ENCODE measurements at regions not wholly inside any gene's neighbourhood (a gene's known extent, or its start where the extent isn't known, plus 50 kb on each side); places are given as distances from the start of the nearest gene placed in this dataset.

DNA sequence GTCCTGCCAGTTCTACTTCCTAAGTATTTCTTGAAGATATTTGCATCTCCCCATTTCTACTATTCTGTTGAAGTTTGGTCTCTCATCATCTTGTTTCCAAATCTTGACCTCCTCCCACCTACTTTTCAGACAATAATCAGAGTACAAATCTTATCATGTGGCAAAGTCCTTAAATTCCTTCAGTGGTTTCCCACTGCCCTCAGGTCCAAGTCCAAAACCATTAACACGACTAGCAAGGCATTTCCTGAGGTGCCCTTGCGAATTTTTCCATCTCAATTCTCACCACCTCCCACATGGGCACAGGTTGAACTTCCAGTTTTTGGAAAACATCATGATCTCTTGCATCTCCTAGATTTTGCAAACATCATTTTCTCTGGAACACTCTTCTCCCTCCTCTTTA is 97.2 kb upstream of the CDK1 start:
- WGBS, 4 donors, result 58 to 65% (median 64%) methylated on average over 2 of the region's 2 CpGs
- Histone ChIP-seq H3K36me3 (no peaks in the 10 kb centered on the region), H3K27me3 (peaks cover 0 to 9% (median 0%) of the 10 kb centered on the region in 9 donors), H3K4me1 (no peaks in the 10 kb centered on the region), H3K9me3 (peaks cover 0 to 5% (median 0%) of the 10 kb centered on the region in 12 donors), H3K27ac (no peak overlapping the region), H3K4me3 (no peak overlapping the region)
- TF ChIP-seq CTCF (IDR thresholded peaks at IDR 0.05), result no peak
- TF ChIP-seq POLR2A (IDR thresholded peaks at IDR 0.05), result no peak
- intact Hi-C loops (cut with DNase I), result no loop called here
- DNase-seq, result no peak
- ATAC-seq, result no peak

DNA sequence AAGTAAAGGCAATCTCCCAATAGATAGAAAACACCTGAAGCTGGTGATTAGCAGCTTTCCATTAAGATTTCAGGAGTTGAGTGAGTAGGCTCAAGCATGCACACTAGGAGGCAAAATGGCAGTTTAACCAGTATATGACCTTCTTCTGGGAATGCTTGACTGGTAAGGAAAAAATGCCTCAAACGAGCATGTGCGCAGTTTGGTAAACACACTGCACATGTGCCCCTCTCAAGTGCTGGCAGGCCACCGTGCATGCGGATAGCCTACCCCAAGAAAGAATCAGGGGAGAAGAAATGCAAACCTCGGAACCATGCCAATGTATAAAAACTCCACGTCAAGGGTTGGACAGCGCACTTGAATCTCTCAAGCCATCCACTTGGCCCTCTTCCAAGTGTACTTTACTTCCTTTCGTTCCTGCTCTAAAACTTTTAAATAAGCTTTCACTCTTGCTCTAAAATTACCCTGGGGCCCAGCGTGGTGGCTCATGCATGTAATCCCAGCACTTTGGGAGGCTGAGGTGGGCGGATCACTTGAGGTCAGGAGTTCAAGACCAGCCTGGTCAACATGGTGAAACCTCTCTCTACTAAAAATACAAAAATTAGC is 98.8 kb upstream of the CDK1 start:
- H3K4me1 ChIP-seq, result no peaks in the 10 kb centered on the region
- TF ChIP-seq CTCF (IDR thresholded peaks at IDR 0.05) (no peak), POLR2A (IDR thresholded peaks at IDR 0.05) (no peak)
- intact Hi-C loops (cut with DNase I), result no loop called here
- H3K9me3 ChIP-seq, result peaks cover 0 to 5% (median 0%) of the 10 kb centered on the region in 12 donors
- DNase-seq (no peak), ATAC-seq (no peak)
- peaks cover 0 to 9% (median 0%) of the 10 kb centered on the region in 9 donors for H3K27me3 ChIP-seq
- no peak overlapping the region for H3K4me3 ChIP-seq
- WGBS, 4 donors, result 73 to 79% (median 78%) methylated on average over 10 of the region's 10 CpGs
- no peak overlapping the region for H3K27ac ChIP-seq
- no peaks in the 10 kb centered on the region for H3K36me3 ChIP-seq

GRCh38 chr10:60678978-60679377 is 99.3 kb upstream of the CDK1 start:
- TF ChIP-seq POLR2A (IDR thresholded peaks at IDR 0.05), result no peak
- TF ChIP-seq CTCF (IDR thresholded peaks at IDR 0.05), result no peak
- peaks cover 0 to 5% (median 0%) of the 10 kb centered on the region in 12 donors for H3K9me3 ChIP-seq
- H3K27ac ChIP-seq, result no peak overlapping the region
- intact Hi-C loops (cut with DNase I), result no loop called here
- no peak overlapping the region for H3K4me3 ChIP-seq
- no peaks in the 10 kb centered on the region for H3K36me3 ChIP-seq
- peaks cover 0 to 9% (median 0%) of the 10 kb centered on the region in 9 donors for H3K27me3 ChIP-seq
- H3K4me1 ChIP-seq, result no peaks in the 10 kb centered on the region
- WGBS, 4 donors, result 80 to 82% (median 81%) methylated on average over 4 of the region's 4 CpGs
- ATAC-seq (no peak), DNase-seq (no peak)

- Histone ChIP-seq H3K36me3 (no peaks in the 10 kb centered on the region), H3K4me1 (no peaks in the 10 kb centered on the region), H3K4me3 (no peak overlapping the region), H3K27ac (no peak overlapping the region), H3K27me3 (peaks cover 0 to 7% (median 0%) of the 10 kb centered on the region in 9 donors), H3K9me3 (peaks cover 0 to 5% (median 0%) of the 10 kb centered on the region in 12 donors)
- DNase-seq (no peak), ATAC-seq (no peak)
- TF ChIP-seq POLR2A (IDR thresholded peaks at IDR 0.05) (no peak), CTCF (IDR thresholded peaks at IDR 0.05) (no peak)
- 72 to 74% (median 72%) methylated on average over 4 of the region's 4 CpGs for WGBS, 4 donors
- intact Hi-C loops (cut with DNase I), result no loop called here
Measured at GRCh38 chr10:60677531-60678129, 100.6 kb upstream of the CDK1 start.

Measured in heart left ventricle (tissue), 16 donors.